Esophagus squamous epithelium (tissue), 5 donors: ENCODE measurements at regions not wholly inside any gene's neighbourhood (a gene's known extent, or its start where the extent isn't known, plus 50 kb on each side); places are given as distances from the start of the nearest gene placed in this dataset.

Source experiments
- DNase-seq: peaks from one replicate; lab custom pipeline; 2025; lab: John Stamatoyannopoulos, UW
- H3K27ac ChIP-seq, 4 donors: fragments of 200-600 bp; sonication (generic); one replicate each; pipeline ENCODE4 v1.5.1; 2016 to 2019; ENCODE audit warnings: mild to moderate bottlenecking in 1 of 4
- H3K27me3 ChIP-seq, 4 donors: fragments of 200-600 bp; sonication (generic); 1 replicate in 3 of 4; 2 replicates in 1 of 4; pipeline versions ENCODE4 v1.5.1 to v1.6.0; 2017 to 2021; ENCODE audit warnings: antibody characterized with exemption in 1 of 4
- H3K36me3 ChIP-seq, 3 donors: fragments of 200-600 bp; sonication (generic); one replicate each; pipeline ENCODE4 v1.5.1; 2016 to 2019
- H3K4me1 ChIP-seq, 3 donors: fragments of 200-600 bp; sonication (generic); one replicate each; pipeline ENCODE4 v1.5.1; 2017 to 2019
- H3K4me3 ChIP-seq, 4 donors: fragments of 200-600 bp; sonication (generic); 1 replicate in 3 of 4; 2 replicates in 1 of 4; pipeline ENCODE4 v1.5.1; 2016 to 2019; ENCODE audit warnings: mild to moderate bottlenecking in 2 of 4, moderate library complexity in 1 of 4
- H3K9me3 ChIP-seq, 3 donors: fragments of 200-600 bp; sonication (generic); one replicate each; pipeline ENCODE4 v1.5.1; 2016 to 2019
- POLR2A ChIP-seq, 4 donors: fragments of 450-650 bp; IDR thresholded peaks; one replicate each; pipeline ENCODE4 v1.6.1; 2017; ENCODE audit warnings: antibody characterized with exemption in 4 of 4, mild to moderate bottlenecking in 4 of 4, moderate library complexity in 3 of 4
- WGBS, 2 donors: methylation state at CpG; one replicate each; pipeline ENCODE4 v1.1.5; 2018; 5-methylcytosine and 5-hydroxymethylcytosine counted together
- intact Hi-C: fragments of 100-400 bp; cut with DNase I; formaldehyde crosslinking; loops from one replicate; pipeline ENCODE4 v1.15.0; 2022
- TF ChIP-seq, protein P1 (sequence below), 6 experiments: fragments of 450-650 bp in 4 of 6; fragments of 200-600 bp in 2 of 6; sonication (generic) in 2 of 6; IDR thresholded peaks; one replicate each; pipeline ENCODE4 v1.5.1; 2016 to 2019; ENCODE audit warnings: antibody characterized with exemption in 6 of 6, mild to moderate bottlenecking in 4 of 6, moderate library complexity in 4 of 6
- donor health status: DM: yes; HTN: yes; CAD: no.

DNA sequence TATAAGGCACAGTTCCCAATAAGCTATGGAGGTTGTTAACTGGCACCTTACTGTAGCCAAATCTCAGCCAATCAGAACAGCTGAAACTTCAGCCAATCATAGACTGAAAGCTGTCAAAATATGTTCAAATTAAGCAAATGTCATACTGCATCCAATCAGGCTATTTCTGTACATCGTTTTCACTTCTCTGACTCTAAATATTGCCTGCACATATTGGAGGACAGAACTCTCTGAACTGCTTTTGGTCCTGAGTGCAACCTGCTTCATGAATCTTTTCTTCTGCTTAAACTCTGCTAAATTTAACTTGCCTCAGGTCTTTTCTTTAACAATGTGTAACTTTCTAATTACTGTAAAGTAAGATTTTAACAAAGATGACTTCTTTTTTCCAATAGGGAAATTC, 1198.9 kb upstream of the PCDH7 start:
- H3K9me3 ChIP-seq, result no peaks in the 10 kb centered on the region
- H3K36me3 ChIP-seq, result no peaks in the 10 kb centered on the region
- intact Hi-C loops, result no loop called here
- H3K27ac ChIP-seq, result no peak overlapping the region
- no peaks in the 10 kb centered on the region for H3K4me1 ChIP-seq
- no peak for DNase-seq
- H3K4me3 ChIP-seq, result no peak overlapping the region
- no peaks in the 10 kb centered on the region for H3K27me3 ChIP-seq
- WGBS, 2 donors, result 45 to 72% methylated on average over 1 of the region's 1 CpG
- TF ChIP-seq, protein P1, sequence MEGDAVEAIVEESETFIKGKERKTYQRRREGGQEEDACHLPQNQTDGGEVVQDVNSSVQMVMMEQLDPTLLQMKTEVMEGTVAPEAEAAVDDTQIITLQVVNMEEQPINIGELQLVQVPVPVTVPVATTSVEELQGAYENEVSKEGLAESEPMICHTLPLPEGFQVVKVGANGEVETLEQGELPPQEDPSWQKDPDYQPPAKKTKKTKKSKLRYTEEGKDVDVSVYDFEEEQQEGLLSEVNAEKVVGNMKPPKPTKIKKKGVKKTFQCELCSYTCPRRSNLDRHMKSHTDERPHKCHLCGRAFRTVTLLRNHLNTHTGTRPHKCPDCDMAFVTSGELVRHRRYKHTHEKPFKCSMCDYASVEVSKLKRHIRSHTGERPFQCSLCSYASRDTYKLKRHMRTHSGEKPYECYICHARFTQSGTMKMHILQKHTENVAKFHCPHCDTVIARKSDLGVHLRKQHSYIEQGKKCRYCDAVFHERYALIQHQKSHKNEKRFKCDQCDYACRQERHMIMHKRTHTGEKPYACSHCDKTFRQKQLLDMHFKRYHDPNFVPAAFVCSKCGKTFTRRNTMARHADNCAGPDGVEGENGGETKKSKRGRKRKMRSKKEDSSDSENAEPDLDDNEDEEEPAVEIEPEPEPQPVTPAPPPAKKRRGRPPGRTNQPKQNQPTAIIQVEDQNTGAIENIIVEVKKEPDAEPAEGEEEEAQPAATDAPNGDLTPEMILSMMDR (IDR thresholded peaks at IDR 0.05), result no peak
- no peak for TF ChIP-seq POLR2A (IDR thresholded peaks at IDR 0.05)

DNA sequence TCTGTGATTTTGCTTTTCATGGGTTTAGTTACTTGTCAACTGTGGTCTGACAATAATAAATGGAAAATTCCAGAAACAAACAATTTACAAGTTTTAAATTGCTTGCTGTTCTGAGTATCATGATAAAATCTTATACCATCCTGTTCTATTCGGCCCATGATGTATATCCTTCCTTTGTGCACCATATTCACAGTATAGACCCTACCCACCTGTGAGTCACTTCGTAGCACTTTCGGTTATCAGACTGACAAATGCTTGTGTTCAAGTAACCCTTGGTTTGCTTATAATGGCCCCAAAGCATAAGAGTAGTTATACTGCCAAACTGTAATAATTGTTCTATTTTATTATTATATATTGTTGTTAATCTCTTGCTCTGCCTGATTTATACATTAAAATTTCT, 1183.4 kb upstream of the PCDH7 start:
- Histone ChIP-seq H3K27ac (no peak overlapping the region), H3K4me3 (no peak overlapping the region), H3K27me3 (no peaks in the 10 kb centered on the region), H3K36me3 (no peaks in the 10 kb centered on the region), H3K9me3 (peaks cover 0 to 1% (median 0%) of the 10 kb centered on the region in 3 donors), H3K4me1 (no peaks in the 10 kb centered on the region)
- TF ChIP-seq, protein P1 (IDR thresholded peaks at IDR 0.05), result no peak
- TF ChIP-seq POLR2A (IDR thresholded peaks at IDR 0.05), result no peak
- 69 to 76% methylated on average over 3 of the region's 3 CpGs for WGBS, 2 donors
- no peak for DNase-seq
- intact Hi-C loops, result no loop called here

DNA sequence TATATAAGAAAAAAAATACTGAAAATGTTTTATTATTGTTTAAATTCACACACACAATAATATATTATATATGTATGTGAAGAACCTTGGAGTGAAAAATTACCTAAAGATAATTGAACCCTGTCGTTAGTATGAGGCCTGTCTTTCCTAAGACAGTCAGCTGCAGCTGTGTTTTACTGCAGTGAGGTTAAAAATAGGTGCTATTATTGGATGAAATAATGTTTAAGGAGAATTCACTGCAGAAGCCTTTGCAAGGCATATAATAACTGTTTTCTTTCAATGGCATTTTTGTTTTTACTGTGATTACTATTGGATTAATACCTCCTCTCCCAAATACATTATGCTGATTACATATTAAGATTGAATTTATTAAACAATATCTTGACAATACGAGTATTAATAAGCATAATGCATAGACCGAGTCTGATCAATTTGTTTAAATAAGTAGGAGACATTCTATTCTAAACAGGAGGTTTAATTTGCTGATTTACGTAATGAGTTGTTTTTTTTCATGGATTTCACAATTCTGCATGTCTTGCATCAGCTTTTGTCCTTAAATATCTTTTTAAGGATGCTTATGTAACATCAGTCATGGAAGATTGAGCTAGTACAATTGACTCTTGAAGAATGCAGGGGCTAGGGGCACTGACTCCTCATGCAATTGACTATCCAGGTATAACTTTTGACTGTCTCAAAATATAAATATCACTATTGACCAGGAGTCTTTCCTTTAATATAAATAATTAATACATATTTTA, 1181.1 kb upstream of the PCDH7 start:
- H3K4me1 ChIP-seq, result no peaks in the 10 kb centered on the region
- H3K27ac ChIP-seq, result no peak overlapping the region
- WGBS, 2 donors, result 51 to 60% methylated on average over 4 of the region's 4 CpGs
- H3K36me3 ChIP-seq, result no peaks in the 10 kb centered on the region
- intact Hi-C loops, result no loop called here
- TF ChIP-seq, protein P1 (IDR thresholded peaks at IDR 0.05), result no peak
- TF ChIP-seq POLR2A (IDR thresholded peaks at IDR 0.05), result no peak
- H3K9me3 ChIP-seq, result peaks cover 0 to 3% (median 0%) of the 10 kb centered on the region in 3 donors
- no peak overlapping the region for H3K4me3 ChIP-seq
- DNase-seq, result no peak
- no peaks in the 10 kb centered on the region for H3K27me3 ChIP-seq

DNA sequence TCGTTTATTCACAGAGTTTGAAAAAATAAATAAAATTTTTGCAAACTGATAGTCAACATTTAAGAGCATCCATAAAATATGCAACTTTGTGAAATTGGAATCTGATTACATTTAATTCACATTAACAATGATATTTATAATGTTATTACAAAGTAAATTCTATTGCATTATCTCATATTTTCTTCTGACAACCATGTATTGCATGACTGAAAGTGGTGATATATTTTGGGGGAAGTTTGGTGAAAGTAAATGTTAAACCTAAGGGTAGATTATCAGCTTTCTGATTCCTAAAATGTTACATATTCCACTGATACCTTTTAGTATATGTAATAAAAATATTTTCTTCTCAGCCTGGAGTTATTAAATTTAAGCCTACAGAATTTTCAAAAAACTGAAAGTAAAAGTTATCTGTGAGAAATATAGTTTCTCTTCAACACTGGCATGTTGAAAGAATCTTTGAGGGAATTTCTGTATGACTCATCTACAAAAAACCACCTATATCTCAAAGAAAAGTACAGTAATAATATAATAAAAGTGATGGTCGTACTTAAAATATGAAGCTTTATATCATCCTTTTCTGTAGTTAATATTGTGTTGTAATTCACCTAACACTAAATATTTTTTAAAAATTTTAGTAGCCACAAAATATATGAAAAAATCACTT, 1179.6 kb upstream of the PCDH7 start:
- no peak for DNase-seq
- no peak overlapping the region for H3K4me3 ChIP-seq
- no peaks in the 10 kb centered on the region for H3K27me3 ChIP-seq
- no peaks in the 10 kb centered on the region for H3K36me3 ChIP-seq
- H3K4me1 ChIP-seq, result no peaks in the 10 kb centered on the region
- peaks cover 0 to 3% (median 0%) of the 10 kb centered on the region in 3 donors for H3K9me3 ChIP-seq
- no peak overlapping the region for H3K27ac ChIP-seq
- TF ChIP-seq, protein P1 (IDR thresholded peaks at IDR 0.05), result no peak
- no peak for TF ChIP-seq POLR2A (IDR thresholded peaks at IDR 0.05)
- WGBS, 2 donors, result 50 to 55% methylated on average over 2 of the region's 2 CpGs
- intact Hi-C loops, result no loop called here

DNA sequence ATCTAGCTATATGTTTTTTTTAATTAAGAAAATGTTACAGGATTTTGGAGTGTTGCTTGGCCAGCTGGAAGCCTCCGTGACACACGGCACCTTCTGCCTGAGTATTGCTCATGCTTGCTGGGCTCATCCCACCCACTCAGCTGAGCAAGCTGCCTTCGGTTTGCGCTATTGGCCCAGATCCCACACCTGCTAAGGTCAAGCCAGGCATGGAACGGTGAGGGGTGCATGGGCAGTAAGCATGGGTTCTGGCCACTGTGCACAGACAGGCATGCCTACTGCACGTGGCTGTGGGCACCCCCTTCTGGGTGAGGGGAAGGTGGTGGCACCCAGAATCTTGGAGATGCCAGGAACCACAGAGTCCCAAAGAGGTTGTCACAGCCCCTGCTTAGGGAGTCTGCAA, 1178.4 kb upstream of the PCDH7 start:
- Histone ChIP-seq H3K9me3 (peaks cover 0 to 3% (median 0%) of the 10 kb centered on the region in 3 donors), H3K27me3 (no peaks in the 10 kb centered on the region), H3K27ac (no peak overlapping the region), H3K4me3 (no peak overlapping the region), H3K4me1 (no peaks in the 10 kb centered on the region), H3K36me3 (no peaks in the 10 kb centered on the region)
- intact Hi-C loops, result no loop called here
- WGBS, 2 donors, result 93 to 95% methylated on average over 4 of the region's 6 CpGs
- DNase-seq, result no peak
- TF ChIP-seq, protein P1 (IDR thresholded peaks at IDR 0.05), result no peak
- no peak for TF ChIP-seq POLR2A (IDR thresholded peaks at IDR 0.05)
